Spleen (tissue), 7 donors: ENCODE measurements at regions not wholly inside any gene's neighbourhood (a gene's known extent, or its start where the extent isn't known, plus 50 kb on each side); places are given as distances from the start of the nearest gene placed in this dataset.

Experiments used
- CTCF ChIP-seq, 11 experiments: fragments of 200-600 bp in 7 of 11; fragments of 450-650 bp in 4 of 11; sonication (generic) in 4 of 11; IDR thresholded peaks in 8 of 11; conservative IDR thresholded peaks in 3 of 11; 1 replicate in 7 of 11; 2 replicates in 4 of 11; pipeline versions ENCODE4 v1.4.0 to v1.8.0; 2016 to 2021; ENCODE audit warnings: antibody characterized with exemption in 11 of 11, inconsistent platforms in 4 of 11, mild to moderate bottlenecking in 1 of 11
- POLR2A ChIP-seq, 3 donors: fragments of 450-650 bp; IDR thresholded peaks; one replicate each; pipeline ENCODE4 v1.5.1; 2017; ENCODE audit warnings: antibody characterized with exemption in 3 of 3, mild to moderate bottlenecking in 1 of 3
- POLR2AphosphoS5 ChIP-seq, 3 donors: sonication (generic); formaldehyde crosslinking; IDR thresholded peaks; one replicate each; pipeline ENCODE4 v1.5.1; 2017; ENCODE audit warnings: antibody characterized with exemption in 3 of 3
- donor health status: DM: no; HTN: no; CAD: no; lungs with moderate emphysema.
- donor health status: DM: no; HTN: no; CAD: no.
- donor health status: DM: no; HTN: no; CAD: no.

GRCh38 chr13:61916483-61916882, 500.8 kb upstream of the PCDH20 start:
- TF ChIP-seq POLR2AphosphoS5 (IDR thresholded peaks at IDR 0.05) = no peak
- no peak for TF ChIP-seq CTCF (IDR thresholded peaks at IDR 0.05 in 8 of 11, conservative IDR thresholded peaks at IDR 0.05 in 3 of 11)
- TF ChIP-seq POLR2A (IDR thresholded peaks at IDR 0.05) = no peak
